ENCODE measurements at regions not wholly inside any gene's neighbourhood (a gene's known extent, or its start where the extent isn't known, plus 50 kb on each side); places are given as distances from the start of the nearest gene placed in this dataset.

GRCh38 chr2:196565982-196566381 lies 73.5 kb upstream of the CCDC150 start:
- Mint-ChIP-seq H3K27me3 (ENCODE audit: low read depth, unreplicated experiment) (no peaks in the 10 kb centered on the region), H3K27ac (ENCODE audit: unreplicated experiment) (no peak overlapping the region), H3K4me1 (ENCODE audit: low read depth, unreplicated experiment) (no peaks in the 10 kb centered on the region), H3K36me3 (ENCODE audit: low read depth, unreplicated experiment) (no peaks in the 10 kb centered on the region), H3K9me3 (ENCODE audit: unreplicated experiment) (peaks cover 6% of the 10 kb centered on the region), H3K4me3 (ENCODE audit: unreplicated experiment) (no peak overlapping the region)
- FAIRE-seq (no peak), DNase-seq (ENCODE audit: low read depth) (no peak)
- TF ChIP-seq CTCF (IDR thresholded peaks at IDR 0.05; ENCODE audit: insufficient read depth, low read depth, low read length), result no peak
- no peak overlapping the region for H2AFZ ChIP-seq (ENCODE audit: low read depth, low read length)
- no peak overlapping the region for H3K4me2 ChIP-seq (ENCODE audit: low read length)
- no peaks in the 10 kb centered on the region for H3K4me1 ChIP-seq (ENCODE audit: insufficient read depth, low read length)
- H3K79me2 ChIP-seq (ENCODE audit: insufficient read depth, low read length), result no peaks in the 10 kb centered on the region
- H3K9ac ChIP-seq (ENCODE audit: low read length), result no peak overlapping the region
- no peaks in the 10 kb centered on the region for H3K36me3 ChIP-seq (ENCODE audit: insufficient read depth, low read length)
- H4K20me1 ChIP-seq (ENCODE audit: insufficient read depth, low read length), result no peaks in the 10 kb centered on the region
- no peak overlapping the region for H3K4me3 ChIP-seq (ENCODE audit: insufficient read depth, low read depth, low read length)
- no peak overlapping the region for H3K27ac ChIP-seq (ENCODE audit: low read depth, low read length)
- H3K27me3 ChIP-seq (ENCODE audit: insufficient read depth, low read length), result no peaks in the 10 kb centered on the region
- H3K9me3 ChIP-seq (ENCODE audit: insufficient read depth, low read depth, low read length), result no peaks in the 10 kb centered on the region

- no peak overlapping the region for H3K27ac ChIP-seq (ENCODE audit: low read depth, low read length)
- Mint-ChIP-seq H3K4me1 (ENCODE audit: low read depth, unreplicated experiment) (no peaks in the 10 kb centered on the region), H3K27me3 (ENCODE audit: low read depth, unreplicated experiment) (no peaks in the 10 kb centered on the region), H3K27ac (ENCODE audit: unreplicated experiment) (no peak overlapping the region), H3K4me3 (ENCODE audit: unreplicated experiment) (no peak overlapping the region), H3K9me3 (ENCODE audit: unreplicated experiment) (no peaks in the 10 kb centered on the region), H3K36me3 (ENCODE audit: low read depth, unreplicated experiment) (no peaks in the 10 kb centered on the region)
- H3K9me3 ChIP-seq (ENCODE audit: insufficient read depth, low read depth, low read length), result no peaks in the 10 kb centered on the region
- H3K4me1 ChIP-seq (ENCODE audit: insufficient read depth, low read length), result no peaks in the 10 kb centered on the region
- no peaks in the 10 kb centered on the region for H3K79me2 ChIP-seq (ENCODE audit: insufficient read depth, low read length)
- H3K4me2 ChIP-seq (ENCODE audit: low read length), result no peak overlapping the region
- no peaks in the 10 kb centered on the region for H4K20me1 ChIP-seq (ENCODE audit: insufficient read depth, low read length)
- TF ChIP-seq CTCF (IDR thresholded peaks at IDR 0.05; ENCODE audit: insufficient read depth, low read depth, low read length) (no peak), EZH2 (IDR thresholded peaks at IDR 0.05; ENCODE audit: insufficient read depth, low read length) (no peak)
- FAIRE-seq, result no peak
- DNase-seq (ENCODE audit: low read depth), result no peak
- no peak overlapping the region for H3K9ac ChIP-seq (ENCODE audit: low read length)
- H3K27me3 ChIP-seq (ENCODE audit: insufficient read depth, low read length), result no peaks in the 10 kb centered on the region
- H3K36me3 ChIP-seq (ENCODE audit: insufficient read depth, low read length), result no peaks in the 10 kb centered on the region
- H2AFZ ChIP-seq (ENCODE audit: low read depth, low read length), result no peak overlapping the region
- H3K4me3 ChIP-seq (ENCODE audit: insufficient read depth, low read depth, low read length), result no peak overlapping the region
Measured at GRCh38 chr2:196566961-196567666, 72.4 kb upstream of the CCDC150 start.

- Histone ChIP-seq H4K20me1 (ENCODE audit: insufficient read depth, low read length) (no peaks in the 10 kb centered on the region), H3K9me3 (ENCODE audit: insufficient read depth, low read depth, low read length) (no peaks in the 10 kb centered on the region), H3K79me2 (ENCODE audit: insufficient read depth, low read length) (no peaks in the 10 kb centered on the region), H3K27me3 (ENCODE audit: insufficient read depth, low read length) (no peaks in the 10 kb centered on the region), H2AFZ (ENCODE audit: low read depth, low read length) (no peak overlapping the region), H3K4me2 (ENCODE audit: low read length) (no peak overlapping the region), H3K36me3 (ENCODE audit: insufficient read depth, low read length) (no peaks in the 10 kb centered on the region), H3K27ac (ENCODE audit: low read depth, low read length) (no peak overlapping the region), H3K4me3 (ENCODE audit: insufficient read depth, low read depth, low read length) (no peak overlapping the region), H3K9ac (ENCODE audit: low read length) (no peak overlapping the region), H3K4me1 (ENCODE audit: insufficient read depth, low read length) (no peaks in the 10 kb centered on the region)
- H3K36me3 Mint-ChIP-seq (ENCODE audit: low read depth, unreplicated experiment), result no peaks in the 10 kb centered on the region
- no peak overlapping the region for H3K4me3 Mint-ChIP-seq (ENCODE audit: unreplicated experiment)
- DNase-seq (ENCODE audit: low read depth), result no peak
- TF ChIP-seq CTCF (IDR thresholded peaks at IDR 0.05; ENCODE audit: insufficient read depth, low read depth, low read length) (no peak), EZH2 (IDR thresholded peaks at IDR 0.05; ENCODE audit: insufficient read depth, low read length) (no peak)
- H3K9me3 Mint-ChIP-seq (ENCODE audit: unreplicated experiment), result no peaks in the 10 kb centered on the region
- H3K4me1 Mint-ChIP-seq (ENCODE audit: low read depth, unreplicated experiment), result no peaks in the 10 kb centered on the region
- FAIRE-seq, result no peak
- no peak overlapping the region for H3K27ac Mint-ChIP-seq (ENCODE audit: unreplicated experiment)
- H3K27me3 Mint-ChIP-seq (ENCODE audit: low read depth, unreplicated experiment), result no peaks in the 10 kb centered on the region
Measured at GRCh38 chr2:196568506-196568905, 71.0 kb upstream of the CCDC150 start.
